Esophagus muscularis mucosa (tissue), 4 donors: ENCODE measurements at regions not wholly inside any gene's neighbourhood (a gene's known extent, or its start where the extent isn't known, plus 50 kb on each side); places are given as distances from the start of the nearest gene placed in this dataset.

Experiments
- DNase-seq: peaks from one replicate; pipeline ENCODE4 v3.0.0-alpha.2; 2017; ENCODE audit errors: extremely low spot score
- H3K27ac ChIP-seq, 4 donors: fragments of 200-600 bp; sonication (generic); replicated peaks in 1 of 4; 1 replicate in 3 of 4; 2 replicates in 1 of 4; pipeline ENCODE4 v1.5.1; 2016 to 2019; ENCODE audit warnings: mild to moderate bottlenecking in 1 of 4
- H3K27me3 ChIP-seq, 4 donors: fragments of 200-600 bp; sonication (generic); one replicate each; pipeline versions ENCODE4 v1.5.1 to v1.6.0; 2016 to 2019
- H3K36me3 ChIP-seq, 4 donors: fragments of 200-600 bp; sonication (generic); one replicate each; pipeline ENCODE4 v1.5.1; 2016 to 2019
- H3K4me1 ChIP-seq, 4 donors: fragments of 200-600 bp; sonication (generic); one replicate each; pipeline ENCODE4 v1.5.1; 2016 to 2019
- H3K4me3 ChIP-seq, 4 donors: fragments of 200-600 bp; sonication (generic); 1 replicate in 2 of 4; 2 replicates in 2 of 4; pipeline ENCODE4 v1.5.1; 2016 to 2019; ENCODE audit warnings: mild to moderate bottlenecking in 4 of 4, moderate library complexity in 1 of 4
- H3K9me3 ChIP-seq, 4 donors: fragments of 200-600 bp; sonication (generic); 1 replicate in 3 of 4; 2 replicates in 1 of 4; pipeline ENCODE4 v1.5.1; 2016 to 2019
- EP300 ChIP-seq: sonication (generic); formaldehyde crosslinking; IDR thresholded peaks from one replicate; pipeline ENCODE4 v1.6.1; 2017; ENCODE audit warnings: antibody characterized with exemption
- POLR2A ChIP-seq: fragments of 450-650 bp; IDR thresholded peaks from one replicate; pipeline ENCODE4 v1.6.1; 2017; ENCODE audit warnings: antibody characterized with exemption, moderate library complexity, mild to moderate bottlenecking, low read depth
- POLR2AphosphoS5 ChIP-seq, 2 donors: sonication (generic); formaldehyde crosslinking; IDR thresholded peaks; one replicate each; pipeline ENCODE4 v1.6.1; 2017; ENCODE audit warnings: antibody characterized with exemption in 2 of 2
- WGBS: methylation state at CpG from one replicate; pipeline ENCODE4 v1.1.5; 2018; 5-methylcytosine and 5-hydroxymethylcytosine counted together
- intact Hi-C: fragments of 100-400 bp; cut with DNase I; formaldehyde crosslinking; loops from one replicate; pipeline ENCODE4 v1.15.1; 2023
- TF ChIP-seq, protein P1 (sequence below), 3 experiments: fragments of 200-600 bp in 2 of 3; fragments of 450-650 bp in 1 of 3; sonication (generic) in 2 of 3; IDR thresholded peaks; one replicate each; pipeline ENCODE4 v1.5.1; 2017 to 2019; ENCODE audit warnings: antibody characterized with exemption in 3 of 3, mild to moderate bottlenecking in 2 of 3, moderate library complexity in 1 of 3

DNA sequence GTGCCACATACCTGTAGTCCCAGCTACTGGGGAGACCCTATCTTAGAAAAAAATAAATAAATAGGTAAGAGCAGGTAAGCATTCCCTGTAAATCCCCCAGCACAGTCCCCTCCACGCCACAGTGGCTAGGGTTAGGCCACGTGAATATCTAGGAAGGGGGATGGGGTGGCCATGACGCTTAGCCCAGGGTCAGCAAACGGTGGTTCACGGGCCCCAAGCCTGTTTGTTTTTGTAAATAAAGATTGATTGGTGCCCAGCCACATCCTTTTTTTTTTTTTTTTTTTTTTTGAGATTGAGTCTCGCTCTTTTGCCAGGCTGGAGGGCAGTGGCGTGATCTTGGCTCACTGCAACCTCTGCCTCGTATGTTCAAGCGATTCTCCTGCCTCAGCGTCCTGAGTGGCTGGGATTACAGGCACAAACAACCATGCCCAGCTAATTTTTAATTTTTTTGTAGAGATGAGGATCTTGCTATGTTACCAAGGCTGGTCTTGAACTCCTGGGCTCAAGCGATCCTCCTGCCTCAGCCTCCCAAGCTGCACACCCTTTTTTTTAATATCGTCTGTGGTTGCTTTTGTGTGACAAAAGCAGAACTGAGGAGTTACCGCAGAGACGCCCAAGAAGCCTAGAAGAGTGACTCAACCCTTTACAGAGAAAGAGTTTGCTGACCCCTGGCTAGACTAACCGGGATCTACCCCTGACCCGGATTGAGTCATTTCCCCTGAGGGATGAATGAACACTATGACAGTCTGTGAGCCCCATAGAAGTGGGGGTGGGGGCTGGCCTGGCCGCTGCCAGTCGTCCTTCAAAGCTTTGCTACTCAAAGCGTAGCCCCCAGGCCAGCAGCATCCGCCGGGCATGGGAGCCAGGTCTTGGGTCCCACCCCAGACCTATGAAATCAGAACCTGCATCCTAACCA lies 113.7 kb upstream of the NCOR2 start:
- TF ChIP-seq EP300 = no peak
- TF ChIP-seq, protein P1, sequence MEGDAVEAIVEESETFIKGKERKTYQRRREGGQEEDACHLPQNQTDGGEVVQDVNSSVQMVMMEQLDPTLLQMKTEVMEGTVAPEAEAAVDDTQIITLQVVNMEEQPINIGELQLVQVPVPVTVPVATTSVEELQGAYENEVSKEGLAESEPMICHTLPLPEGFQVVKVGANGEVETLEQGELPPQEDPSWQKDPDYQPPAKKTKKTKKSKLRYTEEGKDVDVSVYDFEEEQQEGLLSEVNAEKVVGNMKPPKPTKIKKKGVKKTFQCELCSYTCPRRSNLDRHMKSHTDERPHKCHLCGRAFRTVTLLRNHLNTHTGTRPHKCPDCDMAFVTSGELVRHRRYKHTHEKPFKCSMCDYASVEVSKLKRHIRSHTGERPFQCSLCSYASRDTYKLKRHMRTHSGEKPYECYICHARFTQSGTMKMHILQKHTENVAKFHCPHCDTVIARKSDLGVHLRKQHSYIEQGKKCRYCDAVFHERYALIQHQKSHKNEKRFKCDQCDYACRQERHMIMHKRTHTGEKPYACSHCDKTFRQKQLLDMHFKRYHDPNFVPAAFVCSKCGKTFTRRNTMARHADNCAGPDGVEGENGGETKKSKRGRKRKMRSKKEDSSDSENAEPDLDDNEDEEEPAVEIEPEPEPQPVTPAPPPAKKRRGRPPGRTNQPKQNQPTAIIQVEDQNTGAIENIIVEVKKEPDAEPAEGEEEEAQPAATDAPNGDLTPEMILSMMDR (IDR thresholded peaks at IDR 0.05) = peak; percentile 21 to 31 (median 28)
- peaks cover 50 to 98% (median 95%) of the 10 kb centered on the region in 4 donors for H3K4me1 ChIP-seq
- H3K4me3 ChIP-seq = no peak overlapping the region
- no peaks in the 10 kb centered on the region for H3K27me3 ChIP-seq
- peak overlapping the region; percentile 87 to 92 (median 90) for H3K27ac ChIP-seq
- intact Hi-C loops = loop anchor here (10.0 kb wide), 1 partner anchor 64 kb away; no protein-coding TSS in a partner anchor
- peak; percentile 95 for DNase-seq
- H3K36me3 ChIP-seq = no peaks in the 10 kb centered on the region
- 77% methylated on average over 20 of the region's 21 CpGs for WGBS
- H3K9me3 ChIP-seq = no peaks in the 10 kb centered on the region

DNA sequence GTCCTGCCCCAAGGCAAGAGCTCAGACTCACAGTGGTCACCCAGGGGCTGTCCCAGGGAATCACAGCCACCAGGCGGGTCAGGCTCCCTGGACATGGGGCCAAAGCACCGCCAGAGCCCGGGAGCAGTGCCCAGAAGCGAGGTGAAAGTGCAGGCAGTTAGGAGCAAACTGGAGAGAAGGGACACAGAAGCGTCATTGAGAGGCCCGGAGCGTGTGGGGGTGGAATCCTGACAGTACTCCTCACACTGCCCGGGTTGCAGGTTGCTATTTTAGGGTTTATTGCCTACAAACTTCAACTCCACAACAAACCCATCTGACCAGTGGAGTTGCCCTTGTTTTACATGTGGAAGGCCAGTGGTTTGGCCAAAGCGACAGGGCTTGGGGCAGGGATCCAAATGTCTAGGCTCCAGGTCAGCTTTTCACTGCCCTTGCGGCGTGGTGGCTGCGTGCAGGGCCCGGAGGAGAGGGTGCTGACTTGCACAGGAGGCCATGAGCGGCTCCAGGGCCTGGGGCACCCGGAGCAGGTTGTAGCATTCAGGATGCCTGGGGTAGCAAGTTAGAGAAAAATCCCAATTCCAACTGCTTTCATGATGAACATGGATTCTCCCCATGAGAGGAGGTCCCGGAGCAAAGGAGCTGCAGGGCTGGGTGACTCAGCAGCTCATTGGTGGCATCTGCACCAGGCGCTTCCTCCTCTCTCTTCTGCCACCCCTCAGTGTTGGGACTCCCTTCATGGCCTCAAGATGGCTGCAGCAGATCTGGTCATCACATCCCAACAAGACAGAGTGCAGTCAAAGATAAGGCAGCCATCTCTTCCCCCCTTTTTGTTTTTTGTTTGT lies 112.3 kb upstream of the NCOR2 start:
- TF ChIP-seq POLR2AphosphoS5 (IDR thresholded peaks at IDR 0.05) = peak in 1 of 2 donors; percentile 54
- TF ChIP-seq, protein P1 (IDR thresholded peaks at IDR 0.05) = no peak
- no peak for TF ChIP-seq POLR2A
- no peak for TF ChIP-seq EP300
- DNase-seq = no peak
- peak overlapping the region; percentile 63 to 74 (median 68) for H3K27ac ChIP-seq
- no peak overlapping the region for H3K4me3 ChIP-seq
- intact Hi-C loops = loop anchor here (10.0 kb wide), 1 partner anchor 65 kb away; no protein-coding TSS in a partner anchor
- H3K9me3 ChIP-seq = no peaks in the 10 kb centered on the region
- WGBS = 42% methylated on average over 13 of the region's 17 CpGs
- no peaks in the 10 kb centered on the region for H3K27me3 ChIP-seq
- peaks cover 42 to 98% (median 93%) of the 10 kb centered on the region in 4 donors for H3K4me1 ChIP-seq
- no peaks in the 10 kb centered on the region for H3K36me3 ChIP-seq

DNA sequence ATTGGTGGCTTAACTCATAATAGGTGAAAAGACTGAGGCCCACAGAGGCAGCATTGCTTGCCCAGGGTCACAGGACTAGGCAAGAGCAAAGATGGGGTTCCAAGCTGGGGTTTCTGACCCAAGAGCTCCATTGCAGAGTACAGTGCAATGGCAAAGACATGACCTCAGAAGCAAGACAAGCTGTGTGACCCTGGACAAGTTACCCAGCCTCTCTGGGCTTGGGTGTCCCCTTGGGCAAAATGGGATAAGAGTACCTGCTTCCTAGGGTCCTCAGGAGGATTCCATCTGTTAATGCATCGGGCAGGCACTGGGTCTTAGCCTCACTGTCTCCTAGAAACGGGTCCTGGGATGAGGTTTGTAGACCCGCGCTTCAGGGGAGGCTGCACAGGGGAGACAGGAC lies 111.6 kb upstream of the NCOR2 start:
- no peaks in the 10 kb centered on the region for H3K27me3 ChIP-seq
- 51% methylated on average over 4 of the region's 4 CpGs for WGBS
- DNase-seq = no peak
- peak overlapping the region; percentile 63 to 74 (median 68) for H3K27ac ChIP-seq
- H3K9me3 ChIP-seq = no peaks in the 10 kb centered on the region
- TF ChIP-seq, protein P1 (IDR thresholded peaks at IDR 0.05) = no peak
- TF ChIP-seq EP300 (no peak), POLR2AphosphoS5 (IDR thresholded peaks at IDR 0.05) (no peak), POLR2A (no peak)
- no peaks in the 10 kb centered on the region for H3K36me3 ChIP-seq
- peaks cover 35 to 98% (median 90%) of the 10 kb centered on the region in 4 donors for H3K4me1 ChIP-seq
- H3K4me3 ChIP-seq = no peak overlapping the region
- intact Hi-C loops = no loop called here

DNA sequence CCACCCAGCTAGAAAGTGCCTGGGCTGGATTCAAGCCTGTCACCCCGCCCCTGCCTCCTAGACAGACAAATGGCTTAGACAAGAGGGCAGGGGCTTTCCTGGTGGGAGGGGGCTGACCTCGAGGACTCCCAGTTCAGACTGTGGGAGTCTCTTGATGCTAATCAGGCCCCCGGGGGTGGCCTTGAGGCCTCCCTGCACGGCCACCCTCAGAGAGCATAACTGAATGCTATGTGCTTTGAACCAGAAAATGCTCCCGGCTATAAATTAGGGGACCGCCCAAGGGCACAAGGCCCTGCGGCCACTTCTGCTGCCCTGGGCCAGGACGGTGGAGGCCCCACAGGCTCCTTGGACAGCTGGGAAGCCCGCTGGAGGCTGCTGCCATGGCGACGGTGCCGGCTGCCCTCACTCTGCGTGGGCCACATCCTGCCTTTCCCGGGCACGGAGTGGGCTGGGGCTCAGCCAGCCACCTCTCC lies 111.0 kb upstream of the NCOR2 start:
- H3K27ac ChIP-seq = peak overlapping the region in 1 of 4 donors; percentile 66
- WGBS = 83% methylated on average over 2 of the region's 15 CpGs

More for the DNA sequence above, 111.0 kb upstream of the NCOR2 start:
- intact Hi-C loops = no loop called here
- Histone ChIP-seq H3K9me3 (no peaks in the 10 kb centered on the region), H3K27me3 (no peaks in the 10 kb centered on the region), H3K4me3 (no peak overlapping the region), H3K4me1 (peaks cover 35 to 93% (median 86%) of the 10 kb centered on the region in 4 donors), H3K36me3 (no peaks in the 10 kb centered on the region)
- TF ChIP-seq EP300 (no peak), POLR2AphosphoS5 (IDR thresholded peaks at IDR 0.05) (no peak), POLR2A (no peak)
- TF ChIP-seq, protein P1 (IDR thresholded peaks at IDR 0.05) = no peak
- no peak for DNase-seq
